ENCODE measurements at regions not wholly inside any gene's neighbourhood (a gene's known extent, or its start where the extent isn't known, plus 50 kb on each side); places are given as distances from the start of the nearest gene placed in this dataset.

GRCh38 chr5:15031180-15031579 lies 159.6 kb upstream of the ANKH start:
- intact Hi-C loops (cut with DNase I; ENCODE audit: low total_unique reads), result no loop called here
- DNase-seq, result no peak
- no peak overlapping the region for H3K4me3 ChIP-seq
- no peak overlapping the region for H3K27ac ChIP-seq
- no peaks in the 10 kb centered on the region for H3K4me1 ChIP-seq
- no peak for TF ChIP-seq CTCF (IDR thresholded peaks at IDR 0.05)
- H3K27me3 ChIP-seq, result no peaks in the 10 kb centered on the region
- no peaks in the 10 kb centered on the region for H3K9me3 ChIP-seq
- H3K36me3 ChIP-seq, result no peaks in the 10 kb centered on the region

- H3K9me3 ChIP-seq, result no peaks in the 10 kb centered on the region
- no peak for DNase-seq
- TF ChIP-seq POLR2A (IDR thresholded peaks at IDR 0.05) (no peak), CTCF (IDR thresholded peaks at IDR 0.05) (no peak)
- no peak overlapping the region for H3K27ac ChIP-seq
- no peaks in the 10 kb centered on the region for H3K36me3 ChIP-seq
- H3K4me1 ChIP-seq, result no peaks in the 10 kb centered on the region
- intact Hi-C loops (cut with DNase I; ENCODE audit: low total_unique reads), result no loop called here
- no peaks in the 10 kb centered on the region for H3K27me3 ChIP-seq
- H3K4me3 ChIP-seq, result no peak overlapping the region
These were observed 156.2 kb upstream of the ANKH start for GRCh38 chr5:15027764-15028163.

- no peaks in the 10 kb centered on the region for H3K9me3 ChIP-seq
- no peak for TF ChIP-seq CTCF (IDR thresholded peaks at IDR 0.05)
- TF ChIP-seq POLR2A (IDR thresholded peaks at IDR 0.05), result no peak
- H3K4me3 ChIP-seq, result no peak overlapping the region
- no peaks in the 10 kb centered on the region for H3K36me3 ChIP-seq
- intact Hi-C loops (cut with DNase I; ENCODE audit: low total_unique reads), result no loop called here
- no peaks in the 10 kb centered on the region for H3K27me3 ChIP-seq
- no peak overlapping the region for H3K27ac ChIP-seq
- DNase-seq, result no peak
- no peaks in the 10 kb centered on the region for H3K4me1 ChIP-seq
These were observed 155.4 kb upstream of the ANKH start for GRCh38 chr5:15026944-15027343.

- Histone ChIP-seq H3K27me3 (no peaks in the 10 kb centered on the region), H3K27ac (no peak overlapping the region), H3K9me3 (no peaks in the 10 kb centered on the region), H3K4me1 (no peaks in the 10 kb centered on the region), H3K36me3 (no peaks in the 10 kb centered on the region), H3K4me3 (no peak overlapping the region)
- DNase-seq, result no peak
- intact Hi-C loops (cut with DNase I; ENCODE audit: low total_unique reads), result no loop called here
- TF ChIP-seq CTCF (IDR thresholded peaks at IDR 0.05), result no peak
- no peak for TF ChIP-seq POLR2A (IDR thresholded peaks at IDR 0.05)
These were observed 154.7 kb upstream of the ANKH start for GRCh38 chr5:15026011-15026893.

GRCh38 chr5:15023846-15024245 lies 152.3 kb upstream of the ANKH start:
- H3K4me1 ChIP-seq, result no peaks in the 10 kb centered on the region
- H3K9me3 ChIP-seq, result no peaks in the 10 kb centered on the region
- no peak overlapping the region for H3K4me3 ChIP-seq
- DNase-seq, result no peak
- intact Hi-C loops (cut with DNase I; ENCODE audit: low total_unique reads), result no loop called here
- no peak for TF ChIP-seq CTCF (IDR thresholded peaks at IDR 0.05)
- TF ChIP-seq POLR2A (IDR thresholded peaks at IDR 0.05), result no peak
- H3K27ac ChIP-seq, result no peak overlapping the region
- no peaks in the 10 kb centered on the region for H3K27me3 ChIP-seq
- H3K36me3 ChIP-seq, result no peaks in the 10 kb centered on the region

All from uterus (tissue), 3 donors.